ENCODE measurements at regions not wholly inside any gene's neighbourhood (a gene's known extent, or its start where the extent isn't known, plus 50 kb on each side); places are given as distances from the start of the nearest gene placed in this dataset.
"Not testable (repeated sequence)": the region's sequence is repeated elsewhere in the genome, so short reads cannot be mapped to it uniquely, and the experiment has no call there.

GRCh38 chr9:86572904-86573303 is 218.7 kb upstream of the TUT7 start:
- intact Hi-C loops (cut with micrococcal nuclease), result no loop called here
- CTCF ChIA-PET, result no interaction called here
- no peak overlapping the region for H3K27ac Mint-ChIP-seq

GRCh38 chr9:86565603-86566002 is 211.4 kb upstream of the TUT7 start:
- H3K36me3 ChIP-seq (replicated peaks in 1 of 2; ENCODE audit: control extremely low read depth in 1 of 2, control insufficient read depth in 1 of 2, extremely low read depth in 1 of 2, insufficient read depth in 2 of 2, low read length in 1 of 2); H3K4me2 ChIP-seq (replicated peaks; ENCODE audit: low read depth, low read length, poor library complexity, severe bottlenecking); H3K27ac ChIP-seq (ENCODE audit: low read length in 2 of 2); H4K20me1 ChIP-seq (ENCODE audit: control insufficient read depth, insufficient read depth, low read length, poor library complexity, severe bottlenecking); H3K9ac ChIP-seq (ENCODE audit: low read length); H3K27me3 ChIP-seq (replicated peaks in 1 of 4; ENCODE audit: control extremely low read depth in 1 of 4, control insufficient read depth in 3 of 4, insufficient read depth in 4 of 4, low read length in 3 of 4); H3K27ac Mint-ChIP-seq; intact Hi-C loops (cut with micrococcal nuclease); ATAC-seq (ENCODE audit: low read depth); H3K4me3 Mint-ChIP-seq; H3K27me3 Mint-ChIP-seq; H3K9me3 Mint-ChIP-seq (ENCODE audit: insufficient read depth); CTCF ChIA-PET; H3K4me1 Mint-ChIP-seq; DNase-seq; H3K4me3 ChIP-seq (ENCODE audit: control extremely low read depth in 1 of 5, extremely low read depth in 1 of 5, insufficient read depth in 1 of 5, low read depth in 2 of 5, low read length in 4 of 5); POLR2A ChIA-PET; H2AFZ ChIP-seq (ENCODE audit: insufficient read depth, low read depth, low read length, poor library complexity, severe bottlenecking); H3K79me2 ChIP-seq (ENCODE audit: control insufficient read depth, insufficient read depth, low read length); H3K4me1 ChIP-seq (ENCODE audit: control insufficient read depth in 2 of 2, insufficient read depth in 2 of 2, low read length in 2 of 2): not testable (repeated sequence)
- WGBS (ENCODE audit: insufficient coverage), result no CpG with 5 or more reads among the region's 2 CpGs
- peaks cover 0 to 10% (median 5%) of the 10 kb centered on the region in 3 donors for H3K9me3 ChIP-seq (ENCODE audit: control extremely low read depth in 1 of 3, control insufficient read depth in 2 of 3, insufficient read depth in 1 of 3, low read length in 2 of 3)

More at GRCh38 chr9:86572904-86573303, 218.7 kb upstream of the TUT7 start:
- Histone ChIP-seq H3K4me1 (ENCODE audit: control insufficient read depth in 2 of 2, insufficient read depth in 2 of 2, low read length in 2 of 2) (no peaks in the 10 kb centered on the region), H3K9ac (ENCODE audit: low read length) (no peak overlapping the region), H2AFZ (ENCODE audit: insufficient read depth, low read depth, low read length, poor library complexity, severe bottlenecking) (no peak overlapping the region), H3K4me2 (replicated peaks; ENCODE audit: low read depth, low read length, poor library complexity, severe bottlenecking) (no peak overlapping the region), H3K9me3 (ENCODE audit: control extremely low read depth in 1 of 3, control insufficient read depth in 2 of 3, insufficient read depth in 1 of 3, low read length in 2 of 3) (peaks cover 0 to 3% (median 0%) of the 10 kb centered on the region in 3 donors), H3K27me3 (replicated peaks in 1 of 4; ENCODE audit: control extremely low read depth in 1 of 4, control insufficient read depth in 3 of 4, insufficient read depth in 4 of 4, low read length in 3 of 4) (no peaks in the 10 kb centered on the region), H4K20me1 (ENCODE audit: control insufficient read depth, insufficient read depth, low read length, poor library complexity, severe bottlenecking) (no peaks in the 10 kb centered on the region), H3K27ac (ENCODE audit: low read length in 2 of 2) (no peak overlapping the region), H3K79me2 (ENCODE audit: control insufficient read depth, insufficient read depth, low read length) (no peaks in the 10 kb centered on the region), H3K36me3 (replicated peaks in 1 of 2; ENCODE audit: control extremely low read depth in 1 of 2, control insufficient read depth in 1 of 2, extremely low read depth in 1 of 2, insufficient read depth in 2 of 2, low read length in 1 of 2) (no peaks in the 10 kb centered on the region), H3K4me3 (ENCODE audit: control extremely low read depth in 1 of 5, extremely low read depth in 1 of 5, insufficient read depth in 1 of 5, low read depth in 2 of 5, low read length in 4 of 5) (no peak overlapping the region)
- DNase-seq (no peak), ATAC-seq (ENCODE audit: low read depth) (no peak)
- H3K4me3 Mint-ChIP-seq, result no peak overlapping the region
- peaks cover 5% of the 10 kb centered on the region for H3K4me1 Mint-ChIP-seq
- peaks cover 4% of the 10 kb centered on the region for H3K27me3 Mint-ChIP-seq
- no peak for TF ChIP-seq CTCF (IDR thresholded peaks at IDR 0.05)
- TF ChIP-seq EZH2 (IDR thresholded peaks at IDR 0.05; ENCODE audit: borderline replicate concordance, insufficient read depth, low read depth, low read length, poor library complexity, severe bottlenecking), result no peak
- POLR2A ChIA-PET, result no interaction called here
- H3K9me3 Mint-ChIP-seq (ENCODE audit: insufficient read depth), result no peaks in the 10 kb centered on the region
